RWPE1 (cell line): ENCODE measurements at regions not wholly inside any gene's neighbourhood (a gene's known extent, or its start where the extent isn't known, plus 50 kb on each side); places are given as distances from the start of the nearest gene placed in this dataset.
"Not testable (repeated sequence)": the region's sequence is repeated elsewhere in the genome, so short reads cannot be mapped to it uniquely, and the experiment has no call there.

Source experiments
- CTCF ChIA-PET: fragments of 350-600 bp; sonication (Branson Sonifier 250); formaldehyde crosslinking; extraction: SDS; loops from one replicate; lab custom pipeline; 2021; lab: Yijun Ruan, JAX
- POLR2A ChIA-PET: fragments of 400-600 bp; formaldehyde crosslinking; extraction: SDS; loops from one replicate; lab custom pipeline; 2020; ENCODE audit warnings: antibody characterized with exemption; ENCODE audit not compliant: low non-redundant PET; lab: Yijun Ruan, JAX
- DNase-seq: peaks from one replicate; pipeline ENCODE4 v3.0.0; 2012; ENCODE audit warnings: low spot score
- H3K27ac ChIP-seq: fragments of 450-650 bp; 2 replicates; pipeline ENCODE4 v1.5.1; 2017
- CTCF ChIP-seq: fragments of 450-650 bp; conservative IDR thresholded peaks from 2 replicates; pipeline ENCODE4 v1.5.1; 2017; ENCODE audit warnings: low read depth, mild to moderate bottlenecking

GRCh38 chr18:56487801-56488200 is 150.6 kb downstream of the TXNL1 start:
- CTCF ChIA-PET = no interaction called here
- no peak for TF ChIP-seq CTCF
- no peak overlapping the region for H3K27ac ChIP-seq
- DNase-seq = no peak
- POLR2A ChIA-PET = no interaction called here

- POLR2A ChIA-PET = interaction anchor here (0.6 kb wide), 1 partner anchor 1587 kb away, joined by 3 read pairs; no protein-coding TSS in a partner anchor
- CTCF ChIA-PET = interaction anchor here (0.6 kb wide), 1 partner anchor 8 kb away, joined by 3 read pairs; no protein-coding TSS in a partner anchor
- no peak overlapping the region for H3K27ac ChIP-seq
- DNase-seq = no peak
- no peak for TF ChIP-seq CTCF
Observed at GRCh38 chr18:56483386-56483785, 155.0 kb downstream of the TXNL1 start.

GRCh38 chr18:56482813-56483212 is 155.6 kb downstream of the TXNL1 start:
- DNase-seq, CTCF ChIA-PET: not testable (repeated sequence)
- POLR2A ChIA-PET = interaction anchor here (0.6 kb wide), 1 partner anchor 1587 kb away, joined by 3 read pairs; no protein-coding TSS in a partner anchor

GRCh38 chr18:56481751-56482150 is 156.6 kb downstream of the TXNL1 start:
- no peak overlapping the region for H3K27ac ChIP-seq
- DNase-seq = no peak
- no peak for TF ChIP-seq CTCF
- CTCF ChIA-PET = no interaction called here
- POLR2A ChIA-PET = no interaction called here

More at GRCh38 chr18:56482813-56483212, 155.6 kb downstream of the TXNL1 start:
- not testable (repeated sequence) for H3K27ac ChIP-seq

- H3K27ac ChIP-seq = no peak overlapping the region
- POLR2A ChIA-PET = no interaction called here
- DNase-seq = no peak
- TF ChIP-seq CTCF = no peak
- CTCF ChIA-PET = no interaction called here
Observed at GRCh38 chr18:56479841-56480240, 158.6 kb downstream of the TXNL1 start.

- POLR2A ChIA-PET = no interaction called here
- CTCF ChIA-PET = no interaction called here
- DNase-seq = no peak
- no peak overlapping the region for H3K27ac ChIP-seq
- TF ChIP-seq CTCF = no peak
Observed at GRCh38 chr18:56475250-56475649, 163.1 kb downstream of the TXNL1 start.

- no peak for TF ChIP-seq CTCF
- POLR2A ChIA-PET = no interaction called here
- DNase-seq = no peak
- no peak overlapping the region for H3K27ac ChIP-seq
- CTCF ChIA-PET = no interaction called here
Observed at GRCh38 chr18:56473400-56474024, 164.9 kb downstream of the TXNL1 start.
